22Rv1 (cell line): ENCODE measurements at regions not wholly inside any gene's neighbourhood (a gene's known extent, or its start where the extent isn't known, plus 50 kb on each side); places are given as distances from the start of the nearest gene placed in this dataset.

Source experiments
- ZFX ChIP-seq: fragments of 450-650 bp; IDR thresholded peaks from 2 replicates; pipeline ENCODE4 v1.6.1; 2017; ENCODE audit warnings: antibody characterized with exemption, borderline replicate concordance
- TF ChIP-seq, protein P1 (sequence below): fragments of 450-650 bp; IDR thresholded peaks from 2 replicates; pipeline ENCODE4 v1.5.1; 2017; ENCODE audit warnings: mild to moderate bottlenecking

DNA sequence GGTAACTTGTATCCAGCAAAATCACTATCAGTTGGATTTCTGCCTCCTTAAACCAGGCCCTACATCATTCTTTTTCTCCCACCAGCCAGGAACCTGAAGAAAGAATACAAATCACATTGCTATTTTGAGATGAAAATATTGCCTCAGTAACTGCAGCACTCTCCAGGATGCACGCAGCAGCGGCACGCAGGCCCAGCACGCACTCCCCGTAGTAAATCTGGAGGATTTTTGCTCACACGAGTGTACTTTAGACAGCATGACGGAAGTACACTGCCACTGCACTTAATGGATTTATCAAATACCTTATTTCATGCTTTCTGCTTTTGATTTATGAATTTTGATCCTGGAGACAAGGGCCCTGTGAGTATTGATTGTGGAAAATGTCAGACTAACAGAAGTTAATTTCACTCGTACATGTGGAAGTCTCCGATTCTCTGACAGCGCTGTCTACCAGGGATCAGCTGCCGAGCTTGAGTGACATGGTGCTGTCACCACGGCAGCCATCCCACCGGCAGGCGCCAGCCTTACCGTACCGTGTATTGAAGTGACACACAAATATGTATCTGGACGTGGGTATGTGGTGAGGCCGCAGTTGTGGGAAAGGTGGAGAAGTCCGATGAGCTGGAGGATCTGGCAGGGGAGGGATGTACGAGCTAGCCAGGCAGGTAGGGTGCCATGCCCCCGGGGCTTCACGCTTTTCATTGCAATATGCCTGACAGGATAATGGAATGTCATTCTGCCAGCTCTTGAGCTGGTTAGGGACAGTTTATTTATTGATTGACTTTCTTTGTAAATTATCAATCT, 863.7 kb downstream of the GALR1 start:
- TF ChIP-seq, protein P1, sequence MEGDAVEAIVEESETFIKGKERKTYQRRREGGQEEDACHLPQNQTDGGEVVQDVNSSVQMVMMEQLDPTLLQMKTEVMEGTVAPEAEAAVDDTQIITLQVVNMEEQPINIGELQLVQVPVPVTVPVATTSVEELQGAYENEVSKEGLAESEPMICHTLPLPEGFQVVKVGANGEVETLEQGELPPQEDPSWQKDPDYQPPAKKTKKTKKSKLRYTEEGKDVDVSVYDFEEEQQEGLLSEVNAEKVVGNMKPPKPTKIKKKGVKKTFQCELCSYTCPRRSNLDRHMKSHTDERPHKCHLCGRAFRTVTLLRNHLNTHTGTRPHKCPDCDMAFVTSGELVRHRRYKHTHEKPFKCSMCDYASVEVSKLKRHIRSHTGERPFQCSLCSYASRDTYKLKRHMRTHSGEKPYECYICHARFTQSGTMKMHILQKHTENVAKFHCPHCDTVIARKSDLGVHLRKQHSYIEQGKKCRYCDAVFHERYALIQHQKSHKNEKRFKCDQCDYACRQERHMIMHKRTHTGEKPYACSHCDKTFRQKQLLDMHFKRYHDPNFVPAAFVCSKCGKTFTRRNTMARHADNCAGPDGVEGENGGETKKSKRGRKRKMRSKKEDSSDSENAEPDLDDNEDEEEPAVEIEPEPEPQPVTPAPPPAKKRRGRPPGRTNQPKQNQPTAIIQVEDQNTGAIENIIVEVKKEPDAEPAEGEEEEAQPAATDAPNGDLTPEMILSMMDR, result no peak
- TF ChIP-seq ZFX, result no peak
